HG03097 (cell line): ENCODE measurements at regions not wholly inside any gene's neighbourhood (a gene's known extent, or its start where the extent isn't known, plus 50 kb on each side); places are given as distances from the start of the nearest gene placed in this dataset.
"Not testable (repeated sequence)": the region's sequence is repeated elsewhere in the genome, so short reads cannot be mapped to it uniquely, and the experiment has no call there.

Experiments used
- ATAC-seq: cut with Tn5 transposase; IDR thresholded peaks from one replicate; pipeline ENCODE4 v1.9.1; 2021; ENCODE audit not compliant: unreplicated experiment, low FRiP score

- ATAC-seq: no peak
Measured at GRCh38 chr5:138649316-138649720, 74.1 kb upstream of the HSPA9 start.

GRCh38 chr5:138648841-138649240 lies 73.6 kb upstream of the HSPA9 start:
- no peak for ATAC-seq

- ATAC-seq: no peak
Measured at GRCh38 chr5:138647794-138648410, 72.7 kb upstream of the HSPA9 start.

- ATAC-seq: no peak
Measured at GRCh38 chr5:138647261-138647788, 72.1 kb upstream of the HSPA9 start.

GRCh38 chr5:138646671-138647070 lies 71.5 kb upstream of the HSPA9 start:
- no peak for ATAC-seq

GRCh38 chr5:138645778-138646575 lies 70.8 kb upstream of the HSPA9 start:
- ATAC-seq: no peak

GRCh38 chr5:138643040-138643791 lies 68.0 kb upstream of the HSPA9 start:
- no peak for ATAC-seq

GRCh38 chr5:138641547-138642298 lies 66.5 kb upstream of the HSPA9 start:
- ATAC-seq: no peak

GRCh38 chr5:138640646-138641254 lies 65.5 kb upstream of the HSPA9 start:
- ATAC-seq: no peak

GRCh38 chr5:138640138-138640537 lies 64.9 kb upstream of the HSPA9 start:
- ATAC-seq: no peak

- no peak for ATAC-seq
Measured at GRCh38 chr5:138639326-138639725, 64.1 kb upstream of the HSPA9 start.

- no peak for ATAC-seq
Measured at GRCh38 chr5:138637256-138637655, 62.1 kb upstream of the HSPA9 start.

GRCh38 chr5:138636398-138636944 lies 61.3 kb upstream of the HSPA9 start:
- no peak for ATAC-seq

- ATAC-seq: no peak
Measured at GRCh38 chr5:138635708-138636107, 60.5 kb upstream of the HSPA9 start.

GRCh38 chr5:138635265-138635664 lies 60.1 kb upstream of the HSPA9 start:
- ATAC-seq: no peak

GRCh38 chr5:138634804-138635203 lies 59.6 kb upstream of the HSPA9 start:
- ATAC-seq: not testable (repeated sequence)

GRCh38 chr5:138632900-138633489 lies 57.8 kb upstream of the HSPA9 start:
- ATAC-seq: no peak

GRCh38 chr5:138631096-138631928 lies 56.1 kb upstream of the HSPA9 start:
- no peak for ATAC-seq

- ATAC-seq: no peak
Measured at GRCh38 chr5:138629392-138629791, 54.2 kb upstream of the HSPA9 start.
